Panc1 (cell line): ENCODE measurements at regions not wholly inside any gene's neighbourhood (a gene's known extent, or its start where the extent isn't known, plus 50 kb on each side); places are given as distances from the start of the nearest gene placed in this dataset.

Experiments used
- CTCF ChIP-seq: fragments of 450-650 bp; IDR thresholded peaks from 2 replicates; pipeline ENCODE4 v1.5.1; 2017; ENCODE audit warnings: mild to moderate bottlenecking
- POLR2AphosphoS5 ChIP-seq: IDR thresholded peaks from 2 replicates; pipeline ENCODE4 v1.6.1; 2012; ENCODE audit warnings: mild to moderate bottlenecking, low read depth, low read length, moderate library complexity
- SIN3A ChIP-seq: IDR thresholded peaks from 2 replicates; pipeline ENCODE4 v1.6.1; 2012; ENCODE audit warnings: low read depth, mild to moderate bottlenecking, low read length, moderate library complexity, borderline replicate concordance; ENCODE audit not compliant: insufficient read depth
- TF ChIP-seq, protein P1 (sequence below), 2 experiments: IDR thresholded peaks; 2 replicates each; pipeline ENCODE4 v1.6.1; 2011 to 2012; ENCODE audit warnings: low read depth in 2 of 2, control low read depth in 1 of 2, low read length in 1 of 2, mild to moderate bottlenecking in 1 of 2, moderate library complexity in 1 of 2; ENCODE audit not compliant: insufficient read depth in 1 of 2

GRCh38 chr2:122019724-122020123 lies 264.3 kb downstream of the TSN start:
- TF ChIP-seq, protein P1, sequence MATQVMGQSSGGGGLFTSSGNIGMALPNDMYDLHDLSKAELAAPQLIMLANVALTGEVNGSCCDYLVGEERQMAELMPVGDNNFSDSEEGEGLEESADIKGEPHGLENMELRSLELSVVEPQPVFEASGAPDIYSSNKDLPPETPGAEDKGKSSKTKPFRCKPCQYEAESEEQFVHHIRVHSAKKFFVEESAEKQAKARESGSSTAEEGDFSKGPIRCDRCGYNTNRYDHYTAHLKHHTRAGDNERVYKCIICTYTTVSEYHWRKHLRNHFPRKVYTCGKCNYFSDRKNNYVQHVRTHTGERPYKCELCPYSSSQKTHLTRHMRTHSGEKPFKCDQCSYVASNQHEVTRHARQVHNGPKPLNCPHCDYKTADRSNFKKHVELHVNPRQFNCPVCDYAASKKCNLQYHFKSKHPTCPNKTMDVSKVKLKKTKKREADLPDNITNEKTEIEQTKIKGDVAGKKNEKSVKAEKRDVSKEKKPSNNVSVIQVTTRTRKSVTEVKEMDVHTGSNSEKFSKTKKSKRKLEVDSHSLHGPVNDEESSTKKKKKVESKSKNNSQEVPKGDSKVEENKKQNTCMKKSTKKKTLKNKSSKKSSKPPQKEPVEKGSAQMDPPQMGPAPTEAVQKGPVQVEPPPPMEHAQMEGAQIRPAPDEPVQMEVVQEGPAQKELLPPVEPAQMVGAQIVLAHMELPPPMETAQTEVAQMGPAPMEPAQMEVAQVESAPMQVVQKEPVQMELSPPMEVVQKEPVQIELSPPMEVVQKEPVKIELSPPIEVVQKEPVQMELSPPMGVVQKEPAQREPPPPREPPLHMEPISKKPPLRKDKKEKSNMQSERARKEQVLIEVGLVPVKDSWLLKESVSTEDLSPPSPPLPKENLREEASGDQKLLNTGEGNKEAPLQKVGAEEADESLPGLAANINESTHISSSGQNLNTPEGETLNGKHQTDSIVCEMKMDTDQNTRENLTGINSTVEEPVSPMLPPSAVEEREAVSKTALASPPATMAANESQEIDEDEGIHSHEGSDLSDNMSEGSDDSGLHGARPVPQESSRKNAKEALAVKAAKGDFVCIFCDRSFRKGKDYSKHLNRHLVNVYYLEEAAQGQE (IDR thresholded peaks at IDR 0.05; ENCODE audit: insufficient read depth in 1 of 2, low read depth in 2 of 2, low read length in 1 of 2) = no peak
- TF ChIP-seq CTCF = no peak
- no peak for TF ChIP-seq POLR2AphosphoS5
- TF ChIP-seq SIN3A = no peak
